NCI-H1930 (cell line): ENCODE measurements at regions not wholly inside any gene's neighbourhood (a gene's known extent, or its start where the extent isn't known, plus 50 kb on each side); places are given as distances from the start of the nearest gene placed in this dataset.
A peak's percentile ranks its signal among the peaks of the same experiment; 100 is the strongest.

Experiments used
- DNase-seq, 2 experiments: peaks; one replicate each; lab custom pipeline; 2025; lab: John Stamatoyannopoulos, UW

- no peak for DNase-seq
These were observed 95.6 kb upstream of the TJP1 start for GRCh38 chr15:29917600-29918597.

GRCh38 chr15:29914511-29914926 is 92.3 kb upstream of the TJP1 start:
- DNase-seq: no peak

- peak in 1 of 2 experiments; percentile 2 for DNase-seq
These were observed 91.4 kb upstream of the TJP1 start for GRCh38 chr15:29913528-29914135.

GRCh38 chr15:29911705-29912104 is 89.4 kb upstream of the TJP1 start:
- no peak for DNase-seq

- DNase-seq: no peak
These were observed 87.8 kb upstream of the TJP1 start for GRCh38 chr15:29910068-29910467.

GRCh38 chr15:29904757-29905417 is 82.6 kb upstream of the TJP1 start:
- no peak for DNase-seq

GRCh38 chr15:29903785-29904464 is 81.7 kb upstream of the TJP1 start:
- no peak for DNase-seq

GRCh38 chr15:29903028-29903427 is 80.8 kb upstream of the TJP1 start:
- DNase-seq: no peak

GRCh38 chr15:29900237-29901189 is 78.2 kb upstream of the TJP1 start:
- DNase-seq: no peak

- no peak for DNase-seq
These were observed 73.8 kb upstream of the TJP1 start for GRCh38 chr15:29896062-29896461.

- DNase-seq: no peak
These were observed 68.8 kb upstream of the TJP1 start for GRCh38 chr15:29891096-29891457.

- DNase-seq: no peak
These were observed 68.2 kb upstream of the TJP1 start for GRCh38 chr15:29890336-29891095.

- no peak for DNase-seq
These were observed 67.5 kb upstream of the TJP1 start for GRCh38 chr15:29889542-29890329.

GRCh38 chr15:29888646-29889045 is 66.4 kb upstream of the TJP1 start:
- no peak for DNase-seq

- DNase-seq: no peak
These were observed 65.5 kb upstream of the TJP1 start for GRCh38 chr15:29887721-29888120.

GRCh38 chr15:29885183-29885582 is 62.9 kb upstream of the TJP1 start:
- no peak for DNase-seq

- DNase-seq: no peak
These were observed 60.9 kb upstream of the TJP1 start for GRCh38 chr15:29883126-29883525.

GRCh38 chr15:29880886-29881285 is 58.6 kb upstream of the TJP1 start:
- DNase-seq: peak; percentile 29 to 59

- peak in 1 of 2 experiments; percentile 29 for DNase-seq
These were observed 58.1 kb upstream of the TJP1 start for GRCh38 chr15:29880341-29880740.
